Mucosa of descending colon (tissue), 3 donors: ENCODE measurements at regions not wholly inside any gene's neighbourhood (a gene's known extent, or its start where the extent isn't known, plus 50 kb on each side); places are given as distances from the start of the nearest gene placed in this dataset.
"Not testable (repeated sequence)": the region's sequence is repeated elsewhere in the genome, so short reads cannot be mapped to it uniquely, and the experiment has no call there.

Experiments
- ATAC-seq: fragments of 200-7000 bp; cut with Tn5 transposase; one replicate; pipeline ENCODE4 v1.9.1; 2020; ENCODE audit warnings: mild to moderate bottlenecking, moderate library complexity
- DNase-seq, 3 donors: peaks; one replicate each; pipeline ENCODE4 v3.0.0-alpha.2; 2020
- H3K36me3 ChIP-seq: fragments of 200-600 bp; one replicate; pipeline ENCODE4 v1.8.0; 2021; ENCODE audit warnings: low read depth, mild to moderate bottlenecking
- H3K4me1 ChIP-seq: fragments of 200-600 bp; one replicate; pipeline ENCODE4 v1.8.0; 2021; ENCODE audit warnings: low read depth, mild to moderate bottlenecking
- H3K4me3 ChIP-seq: fragments of 200-600 bp; one replicate; pipeline ENCODE4 v1.8.0; 2021; ENCODE audit warnings: mild to moderate bottlenecking
- H3K9me3 ChIP-seq: fragments of 200-600 bp; one replicate; pipeline ENCODE4 v1.8.0; 2021; ENCODE audit warnings: mild to moderate bottlenecking
- CTCF ChIP-seq: fragments of 200-600 bp; IDR thresholded peaks from one replicate; pipeline ENCODE4 v1.8.0; 2022; ENCODE audit warnings: antibody characterized with exemption, mild to moderate bottlenecking
- intact Hi-C, 2 donors: fragments of 100-400 bp; cut with DNase I in 1 of 2; cut with micrococcal nuclease in 1 of 2; formaldehyde crosslinking; loops; one replicate each; pipeline versions ENCODE4 v1.11.0 to v1.11.1; 2022; cut with DNase I, micrococcal nuclease
- donor health status: DM: no; HTN: no; CAD: no; lungs with moderate emphysema.
- donor health status: DM: no; HTN: no; CAD: no.
- donor health status: DM: no; HTN: yes; CAD: no.

- Histone ChIP-seq H3K36me3 (no peaks in the 10 kb centered on the region), H3K4me1 (no peaks in the 10 kb centered on the region), H3K4me3 (no peak overlapping the region), H3K9me3 (no peaks in the 10 kb centered on the region)
- no peak for DNase-seq
- intact Hi-C loops = no loop called here
- TF ChIP-seq CTCF = no peak
- no peak for ATAC-seq
Observed at GRCh38 chr3:28623106-28623505, 274.5 kb upstream of the AZI2 start.

- Histone ChIP-seq H3K9me3 (no peaks in the 10 kb centered on the region), H3K4me3 (no peak overlapping the region), H3K36me3 (no peaks in the 10 kb centered on the region), H3K4me1 (no peaks in the 10 kb centered on the region)
- intact Hi-C loops = no loop called here
- DNase-seq = no peak
- no peak for ATAC-seq
- no peak for TF ChIP-seq CTCF
Observed at GRCh38 chr3:28624084-28624483, 275.5 kb upstream of the AZI2 start.

- H3K9me3 ChIP-seq, H3K4me3 ChIP-seq, ATAC-seq, intact Hi-C loops, H3K4me1 ChIP-seq, DNase-seq, H3K36me3 ChIP-seq: not testable (repeated sequence)
Observed at GRCh38 chr3:28627843-28628242, 279.2 kb upstream of the AZI2 start.

GRCh38 chr3:28634019-28634418 lies 285.4 kb upstream of the AZI2 start:
- ATAC-seq (no peak), DNase-seq (no peak)
- TF ChIP-seq CTCF = no peak
- Histone ChIP-seq H3K4me3 (no peak overlapping the region), H3K4me1 (no peaks in the 10 kb centered on the region), H3K9me3 (no peaks in the 10 kb centered on the region), H3K36me3 (no peaks in the 10 kb centered on the region)
- intact Hi-C loops = no loop called here

- Histone ChIP-seq H3K9me3 (no peaks in the 10 kb centered on the region), H3K36me3 (no peaks in the 10 kb centered on the region), H3K4me3 (no peak overlapping the region), H3K4me1 (no peaks in the 10 kb centered on the region)
- ATAC-seq = no peak
- DNase-seq = no peak
- TF ChIP-seq CTCF = no peak
- intact Hi-C loops = no loop called here
Observed at GRCh38 chr3:28637742-28638141, 289.1 kb upstream of the AZI2 start.

- ATAC-seq = no peak
- TF ChIP-seq CTCF = no peak
- H3K4me3 ChIP-seq = no peak overlapping the region
- H3K36me3 ChIP-seq = no peaks in the 10 kb centered on the region
- intact Hi-C loops = no loop called here
- no peaks in the 10 kb centered on the region for H3K4me1 ChIP-seq
- DNase-seq = no peak
- no peaks in the 10 kb centered on the region for H3K9me3 ChIP-seq
Observed at GRCh38 chr3:28645149-28645548, 296.5 kb upstream of the AZI2 start.
